ENCODE measurements at regions not wholly inside any gene's neighbourhood (a gene's known extent, or its start where the extent isn't known, plus 50 kb on each side); places are given as distances from the start of the nearest gene placed in this dataset.
"Not testable (repeated sequence)": the region's sequence is repeated elsewhere in the genome, so short reads cannot be mapped to it uniquely, and the experiment has no call there.

- DNase-seq, result no peak
Observed at GRCh38 chr2:230593765-230594164, 118.9 kb upstream of the CAB39 start.

- DNase-seq, result no peak
Observed at GRCh38 chr2:230594286-230594840, 118.3 kb upstream of the CAB39 start.

GRCh38 chr2:230599853-230600252, 112.8 kb upstream of the CAB39 start:
- no peak for DNase-seq

GRCh38 chr2:230600285-230600684, 112.4 kb upstream of the CAB39 start:
- no peak for DNase-seq

- DNase-seq, result no peak
Observed at GRCh38 chr2:230600881-230601280, 111.8 kb upstream of the CAB39 start.

GRCh38 chr2:230601510-230601909, 111.1 kb upstream of the CAB39 start:
- no peak for DNase-seq

- no peak for DNase-seq
Observed at GRCh38 chr2:230602562-230603230, 109.9 kb upstream of the CAB39 start.

- DNase-seq, result not testable (repeated sequence)
Observed at GRCh38 chr2:230603317-230603716, 109.3 kb upstream of the CAB39 start.

GRCh38 chr2:230604158-230604557, 108.5 kb upstream of the CAB39 start:
- not testable (repeated sequence) for DNase-seq

GRCh38 chr2:230614040-230614439, 98.6 kb upstream of the CAB39 start:
- no peak for DNase-seq

GRCh38 chr2:230614913-230615332, 97.7 kb upstream of the CAB39 start:
- no peak for DNase-seq

GRCh38 chr2:230617256-230617706, 95.4 kb upstream of the CAB39 start:
- DNase-seq, result peak; percentile 85

- DNase-seq, result no peak
Observed at GRCh38 chr2:230619491-230619890, 93.2 kb upstream of the CAB39 start.

GRCh38 chr2:230625220-230625619, 87.4 kb upstream of the CAB39 start:
- DNase-seq, result not testable (repeated sequence)

GRCh38 chr2:230627091-230627490, 85.6 kb upstream of the CAB39 start:
- DNase-seq, result not testable (repeated sequence)

GRCh38 chr2:230627806-230628724, 84.6 kb upstream of the CAB39 start:
- peak; percentile 58 for DNase-seq

GRCh38 chr2:230631470-230631869, 81.2 kb upstream of the CAB39 start:
- no peak for DNase-seq

- no peak for DNase-seq
Observed at GRCh38 chr2:230634146-230634545, 78.5 kb upstream of the CAB39 start.

GRCh38 chr2:230634721-230635313, 77.8 kb upstream of the CAB39 start:
- DNase-seq, result not testable (repeated sequence)

GRCh38 chr2:230636684-230637271, 75.9 kb upstream of the CAB39 start:
- no peak for DNase-seq

- not testable (repeated sequence) for DNase-seq
Observed at GRCh38 chr2:230637486-230637885, 75.2 kb upstream of the CAB39 start.

- no peak for DNase-seq
Observed at GRCh38 chr2:230640540-230641011, 72.1 kb upstream of the CAB39 start.

- no peak for DNase-seq
Observed at GRCh38 chr2:230642966-230643365, 69.7 kb upstream of the CAB39 start.
